GM12892 (cell line): ENCODE measurements at regions not wholly inside any gene's neighbourhood (a gene's known extent, or its start where the extent isn't known, plus 50 kb on each side); places are given as distances from the start of the nearest gene placed in this dataset.

Experiments
- DNase-seq: peaks from one replicate; pipeline ENCODE4 v3.0.0; 2011; ENCODE audit not compliant: insufficient read length
- FAIRE-seq: peaks from 2 replicates; lab custom pipeline; 2011; peaks lifted over from hg19 to GRCh38; lab: Jason Lieb, UNC
- POLR2A ChIP-seq: IDR thresholded peaks from 2 replicates; pipeline ENCODE4 v1.6.1; 2011; ENCODE audit warnings: low read depth, low read length, control low read depth
- POLR2AphosphoS5 ChIP-seq: IDR thresholded peaks from 2 replicates; pipeline ENCODE4 v1.6.1; 2011; ENCODE audit warnings: low read depth, low read length, control low read depth
- TAF1 ChIP-seq: IDR thresholded peaks from 2 replicates; pipeline ENCODE4 v1.6.1; 2011; ENCODE audit warnings: low read depth, mild to moderate bottlenecking, control low read depth, low read length, borderline replicate concordance

DNA sequence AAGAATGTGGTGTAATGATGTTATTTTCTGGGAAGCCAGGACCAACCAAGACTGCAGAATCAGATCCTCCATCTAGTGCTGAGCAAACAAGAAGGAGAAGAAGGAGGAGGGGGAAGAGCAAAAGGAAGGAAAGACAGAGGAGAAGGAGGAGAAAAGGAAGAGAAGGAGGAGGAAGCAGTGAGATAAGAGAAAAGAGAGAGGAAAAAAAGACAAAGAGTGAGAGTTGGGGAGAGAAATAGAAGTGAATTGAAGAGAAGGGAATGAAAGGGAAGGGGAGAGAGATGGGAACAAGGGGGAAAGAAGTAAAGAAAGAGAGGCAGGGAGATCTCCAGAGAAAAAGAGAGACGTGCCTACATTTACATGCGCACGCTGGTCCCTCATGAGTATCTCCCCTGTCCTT is 153.5 kb downstream of the MN1 start:
- no peak for DNase-seq
- no peak for FAIRE-seq
- TF ChIP-seq POLR2AphosphoS5 = no peak
- TF ChIP-seq POLR2A = no peak

DNA sequence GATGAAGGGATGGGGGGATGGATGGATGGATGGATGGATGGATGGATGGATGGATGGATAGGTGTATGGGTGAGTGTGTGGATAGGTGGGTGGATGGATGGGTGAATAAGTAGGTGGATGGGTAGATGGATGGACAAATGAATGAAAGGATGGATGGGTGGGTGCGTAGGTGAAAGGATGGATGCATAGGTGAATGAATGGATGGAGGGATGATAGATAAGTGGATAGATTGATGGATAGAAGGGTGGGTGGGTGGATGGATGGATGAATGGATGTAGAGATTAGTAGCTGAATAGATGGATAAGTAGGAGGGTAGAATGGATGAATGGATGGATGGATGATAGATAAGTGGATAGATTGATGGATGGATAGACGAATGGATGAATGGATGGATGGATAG is 152.7 kb downstream of the MN1 start:
- DNase-seq (no peak), FAIRE-seq (no peak)
- TF ChIP-seq TAF1 (no peak), POLR2AphosphoS5 (no peak), POLR2A (no peak)

- TF ChIP-seq TAF1 (no peak), POLR2AphosphoS5 (no peak), POLR2A (no peak)
- FAIRE-seq (no peak), DNase-seq (no peak)
These were observed 151.0 kb downstream of the MN1 start for GRCh38 chr22:27650572-27650971.

GRCh38 chr22:27650985-27651384 is 150.6 kb downstream of the MN1 start:
- no peak for DNase-seq
- no peak for TF ChIP-seq POLR2AphosphoS5
- no peak for TF ChIP-seq POLR2A
- no peak for TF ChIP-seq TAF1
- FAIRE-seq = no peak

DNA sequence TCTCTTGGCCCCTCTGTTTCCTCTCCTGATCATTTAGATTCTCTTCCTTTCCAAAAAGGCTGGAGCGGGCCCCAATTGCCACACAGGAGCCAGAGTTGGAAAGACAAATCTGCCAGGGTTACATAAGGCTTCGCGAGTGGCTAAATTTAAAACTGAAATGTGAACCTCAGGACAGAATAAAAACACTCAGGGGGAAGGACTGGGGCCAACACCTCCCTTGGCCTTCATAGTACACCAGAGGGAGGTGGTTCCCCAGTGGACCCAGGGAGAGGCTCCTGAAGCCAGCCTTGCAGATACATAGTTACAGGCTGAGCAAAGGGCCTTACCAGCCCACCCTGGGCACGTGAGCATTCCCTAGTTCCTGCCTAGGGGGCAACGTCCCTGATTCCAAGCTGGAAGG is 150.1 kb downstream of the MN1 start:
- FAIRE-seq = no peak
- DNase-seq = no peak
- TF ChIP-seq POLR2AphosphoS5 = no peak

GRCh38 chr22:27654546-27655445 is 146.8 kb downstream of the MN1 start:
- no peak for FAIRE-seq
- TF ChIP-seq POLR2A = no peak

GRCh38 chr22:27655582-27656185 is 145.9 kb downstream of the MN1 start:
- DNase-seq (no peak), FAIRE-seq (no peak)
- TF ChIP-seq TAF1 (no peak), POLR2A (no peak), POLR2AphosphoS5 (no peak)

More at GRCh38 chr22:27654546-27655445, 146.8 kb downstream of the MN1 start:
- no peak for DNase-seq

DNA sequence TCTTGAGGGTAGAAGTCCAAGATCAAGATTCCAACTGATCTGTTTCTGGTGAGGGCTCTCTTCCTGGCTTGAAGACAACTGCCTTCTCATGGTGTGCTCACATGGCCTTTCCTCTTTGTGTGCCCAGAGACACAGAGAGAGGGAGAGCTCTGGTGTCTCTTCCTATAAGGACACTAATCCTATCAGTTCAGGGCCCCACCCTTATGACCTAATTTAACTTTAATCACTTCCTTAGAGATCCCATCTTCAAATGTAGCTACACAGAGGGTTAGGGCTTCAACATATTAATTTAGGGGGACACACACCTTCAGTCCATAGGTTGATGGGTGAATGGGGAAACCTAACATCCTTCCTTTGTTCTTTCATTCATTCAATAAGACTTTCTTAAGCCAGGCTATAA is 144.6 kb downstream of the MN1 start:
- DNase-seq (no peak), FAIRE-seq (no peak)
- TF ChIP-seq POLR2AphosphoS5 (no peak), POLR2A (no peak), TAF1 (no peak)

- TF ChIP-seq POLR2A = no peak
- TF ChIP-seq POLR2AphosphoS5 = no peak
- DNase-seq (no peak), FAIRE-seq (no peak)
These were observed 141.2 kb downstream of the MN1 start for GRCh38 chr22:27660306-27660705.

DNA sequence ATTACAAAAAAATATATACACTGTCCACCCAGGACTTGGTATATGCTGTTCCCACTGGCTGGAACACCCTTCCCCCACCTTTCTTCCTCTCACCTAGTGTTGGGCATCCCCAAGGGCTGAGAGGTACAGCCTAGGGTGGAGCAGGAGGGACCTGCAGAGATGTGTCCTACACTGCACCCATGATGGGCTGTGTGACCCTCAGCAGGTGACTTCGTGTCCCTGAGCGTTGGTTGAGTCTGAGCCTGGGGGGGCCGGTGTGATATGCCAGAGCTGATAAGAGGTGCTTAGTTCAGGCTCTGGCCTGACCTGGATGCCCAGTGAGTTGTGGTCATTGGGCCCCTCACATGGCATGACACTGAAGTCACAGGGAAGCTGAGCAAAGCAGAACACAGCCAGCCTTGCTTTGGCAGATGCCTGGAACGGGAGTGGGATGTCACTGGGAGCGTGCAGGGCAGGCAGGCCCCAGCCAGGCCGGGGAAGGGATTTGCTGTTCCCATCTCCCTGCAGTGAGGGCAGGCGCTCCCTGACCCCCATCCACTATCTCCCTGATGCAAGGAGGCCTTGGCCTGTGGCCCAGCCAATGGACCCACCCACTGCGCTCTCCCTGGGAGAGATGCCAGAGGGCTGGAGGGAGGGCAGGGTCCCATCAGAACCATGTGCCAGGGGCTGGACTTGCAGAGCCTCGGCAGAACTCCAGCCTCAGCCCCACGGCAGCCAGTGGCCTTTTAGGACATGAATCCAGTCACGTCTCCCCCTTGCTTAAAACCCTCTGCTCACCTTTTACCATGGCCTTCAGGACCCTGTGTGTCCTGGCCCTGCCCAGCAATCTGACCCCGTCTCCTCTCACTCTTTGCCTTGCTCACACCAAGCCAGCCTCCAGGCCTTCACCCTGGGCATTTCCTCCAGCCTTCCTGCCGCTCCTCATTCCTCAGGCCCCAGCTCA is 138.9 kb downstream of the MN1 start:
- TF ChIP-seq POLR2AphosphoS5 (no peak), POLR2A (no peak), TAF1 (no peak)
- FAIRE-seq = no peak

GRCh38 chr22:27663812-27664211 is 137.7 kb downstream of the MN1 start:
- DNase-seq (no peak), FAIRE-seq (no peak)
- TF ChIP-seq POLR2A = no peak
- no peak for TF ChIP-seq POLR2AphosphoS5
- TF ChIP-seq TAF1 = no peak

More for the DNA sequence above, 138.9 kb downstream of the MN1 start:
- DNase-seq = no peak
